Activated T-cell treated with anti-CD3 and anti-CD28 coated beads for 1 hour (primary cell): ENCODE measurements at regions not wholly inside any gene's neighbourhood (a gene's known extent, or its start where the extent isn't known, plus 50 kb on each side); places are given as distances from the start of the nearest gene placed in this dataset.

Experiments
- DNase-seq: peaks from one replicate; pipeline ENCODE4 v3.0.0-alpha.2; 2020; ENCODE audit warnings: low read depth

DNA sequence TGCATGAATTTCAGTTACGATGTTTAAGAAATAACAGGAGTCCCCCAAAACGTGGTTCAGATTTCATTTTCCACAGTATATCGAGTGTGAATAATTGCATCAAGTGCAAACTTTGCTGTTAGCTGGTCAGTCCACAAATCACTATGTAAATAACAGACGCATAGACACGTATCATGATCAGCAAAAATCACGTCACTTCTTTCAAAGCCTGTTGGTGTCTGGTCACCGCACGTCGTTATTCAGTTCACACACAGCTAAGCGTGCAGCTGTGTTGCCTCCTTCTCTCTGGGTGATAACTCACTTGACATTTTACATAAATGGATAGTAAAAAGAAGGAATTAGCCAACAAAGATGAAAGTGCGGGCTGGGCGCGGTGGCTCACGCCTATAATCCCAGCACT, 126.8 kb upstream of the MED13L start:
- DNase-seq: no peak

- no peak for DNase-seq
These were observed 127.6 kb upstream of the MED13L start for GRCh38 chr12:116404913-116405611.

- DNase-seq: no peak
These were observed 129.0 kb upstream of the MED13L start for GRCh38 chr12:116406529-116406928.

GRCh38 chr12:116408489-116409250, 131.2 kb upstream of the MED13L start:
- no peak for DNase-seq

DNA sequence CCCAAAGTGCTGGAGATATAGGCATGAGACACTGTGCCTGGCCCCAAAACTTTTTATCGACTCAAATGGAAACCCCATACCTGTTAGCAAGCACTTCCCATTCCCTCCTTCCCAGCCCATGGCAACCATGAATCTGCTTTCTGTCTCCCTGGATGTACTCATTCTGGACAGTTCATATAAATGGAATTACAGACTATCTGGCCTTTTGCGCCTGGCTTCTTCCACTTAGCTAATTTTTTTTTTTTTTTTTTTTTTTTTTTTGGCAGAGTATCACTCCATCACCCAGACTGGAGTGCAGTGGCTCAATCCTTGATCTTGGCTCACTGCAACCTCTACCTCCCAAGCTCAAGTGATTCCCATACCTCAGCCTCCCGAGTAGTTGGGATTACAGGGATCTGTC, 134.5 kb upstream of the MED13L start:
- DNase-seq: no peak

DNA sequence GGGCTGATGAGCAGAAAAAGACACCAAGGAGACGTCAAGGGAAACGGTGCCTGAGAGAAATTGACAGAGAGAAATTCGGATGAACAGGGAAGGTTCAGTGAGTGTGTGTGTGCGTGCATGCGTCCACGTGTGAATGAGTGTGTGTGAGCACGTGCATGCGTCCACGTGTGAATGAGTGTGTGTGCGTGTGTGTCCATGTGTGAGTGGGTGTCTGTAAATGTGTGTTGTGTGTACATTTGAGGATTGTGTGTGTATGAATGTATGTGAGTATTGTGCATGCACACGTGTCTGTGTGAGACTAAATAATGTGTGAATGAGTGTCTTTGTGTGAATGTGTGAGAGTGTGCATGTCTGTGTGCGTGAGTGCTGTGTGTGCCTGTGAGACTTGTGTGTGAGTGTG, 137.4 kb upstream of the MED13L start:
- no peak for DNase-seq

DNA sequence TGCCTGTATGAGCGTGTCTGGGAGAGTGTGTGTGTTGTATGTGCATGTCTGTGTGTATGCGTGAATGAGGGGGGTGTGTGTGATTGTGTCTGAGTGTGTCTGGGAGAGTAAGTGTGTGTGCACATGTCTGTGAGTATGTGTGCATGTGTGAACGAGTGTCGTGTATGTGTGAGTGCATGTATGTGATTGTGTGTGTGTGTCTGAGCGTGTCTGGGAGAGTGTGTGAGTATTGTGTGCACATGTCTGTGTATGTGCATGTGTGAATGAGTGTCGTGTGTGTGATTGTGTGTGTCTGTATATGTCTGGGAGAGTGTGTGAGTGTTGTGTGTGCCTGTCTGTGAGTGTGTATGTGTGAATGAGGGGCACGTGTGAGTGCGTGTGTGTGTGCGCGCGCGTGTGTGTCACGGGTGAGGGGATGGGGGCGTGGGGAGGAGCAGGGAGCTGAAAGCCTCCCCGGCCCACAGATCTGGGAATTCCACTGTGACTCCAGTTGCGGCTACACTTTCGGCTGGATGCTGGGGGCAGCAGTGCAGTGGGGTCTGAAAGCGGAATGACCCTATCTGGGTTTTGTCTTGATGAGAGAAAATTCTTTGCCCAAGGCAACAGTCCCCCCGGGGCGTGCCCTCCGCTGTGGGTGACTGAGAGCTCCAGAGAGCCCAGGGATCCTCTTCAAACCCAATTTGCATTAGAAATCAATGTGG, 138.1 kb upstream of the MED13L start:
- no peak for DNase-seq

GRCh38 chr12:116416166-116416565, 138.7 kb upstream of the MED13L start:
- no peak for DNase-seq

DNA sequence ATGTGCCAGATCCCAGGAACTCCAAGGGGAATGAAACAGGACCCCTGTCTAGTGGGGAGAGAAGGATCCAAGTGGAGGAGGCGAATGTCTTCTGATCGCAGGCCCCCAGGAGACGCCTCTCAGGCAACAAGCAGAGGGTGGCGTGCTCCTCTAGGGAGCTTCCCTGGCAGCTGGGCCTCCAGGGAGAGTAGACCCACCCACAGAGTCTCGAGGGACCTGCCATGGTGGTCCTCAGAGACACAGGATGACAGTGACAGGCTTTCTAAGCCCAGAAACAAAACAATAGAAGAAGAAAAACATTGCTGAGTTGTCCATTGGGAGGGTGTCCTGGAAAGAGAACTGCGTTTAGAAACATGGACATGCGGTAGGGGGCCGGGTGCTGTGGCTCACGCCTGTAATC, 140.6 kb upstream of the MAP1LC3B2 start:
- no peak for DNase-seq

GRCh38 chr12:116420227-116420880, 138.8 kb upstream of the MAP1LC3B2 start:
- no peak for DNase-seq

DNA sequence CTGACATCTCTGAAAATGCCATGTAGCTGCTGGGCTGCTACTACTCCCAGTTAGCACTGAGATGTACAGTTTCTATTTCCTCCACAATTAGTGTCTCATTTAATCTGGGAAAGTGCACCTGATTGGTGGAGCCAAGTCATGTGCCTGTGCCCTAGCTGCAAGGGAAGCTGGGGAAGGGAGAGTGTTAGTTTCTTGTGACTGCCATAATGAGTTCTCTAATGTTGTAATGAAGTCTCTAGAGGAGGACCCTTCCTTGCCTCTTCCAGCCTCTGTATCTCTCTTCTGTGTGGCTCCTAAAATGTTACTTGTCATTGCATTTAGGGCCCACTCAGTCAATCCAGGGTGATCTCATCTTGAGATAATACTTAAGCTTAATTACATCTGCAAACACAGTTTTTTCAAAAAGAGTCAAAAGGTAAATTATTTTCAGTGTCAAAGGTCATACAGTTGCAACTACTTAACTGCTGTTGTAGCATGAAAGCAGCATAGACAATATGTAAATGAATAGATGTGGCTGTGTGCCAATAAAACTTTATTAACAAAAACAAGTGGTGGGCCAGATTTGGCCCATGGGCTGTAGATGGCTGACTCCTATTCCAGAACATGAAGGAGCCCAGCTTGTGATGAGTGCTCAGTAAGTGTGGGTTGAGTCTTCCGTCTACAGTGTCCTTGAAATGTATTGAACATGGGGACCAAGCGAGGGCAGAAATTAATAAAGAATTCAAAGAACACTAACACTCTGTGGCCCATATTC, 137.2 kb upstream of the MAP1LC3B2 start:
- DNase-seq: no peak

DNA sequence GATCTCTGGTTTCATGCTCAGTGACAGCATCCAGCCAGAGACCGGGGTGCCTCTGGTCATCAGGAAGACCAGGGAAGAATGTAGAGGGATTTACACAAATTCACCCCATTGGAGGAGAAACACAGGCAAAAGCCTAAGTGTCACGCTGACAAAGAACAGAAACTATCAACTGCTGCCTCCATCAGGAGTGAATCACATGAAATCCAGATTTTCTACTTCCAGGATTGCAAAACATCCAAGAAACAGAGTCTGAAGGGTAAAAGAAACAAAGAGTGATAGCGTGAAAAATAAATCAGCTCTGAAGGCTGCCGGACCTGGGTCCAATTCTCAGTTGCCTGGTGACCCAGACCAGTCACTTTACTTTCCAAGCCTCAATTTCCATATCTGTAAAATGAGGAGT, 136.1 kb upstream of the MAP1LC3B2 start:
- no peak for DNase-seq

DNA sequence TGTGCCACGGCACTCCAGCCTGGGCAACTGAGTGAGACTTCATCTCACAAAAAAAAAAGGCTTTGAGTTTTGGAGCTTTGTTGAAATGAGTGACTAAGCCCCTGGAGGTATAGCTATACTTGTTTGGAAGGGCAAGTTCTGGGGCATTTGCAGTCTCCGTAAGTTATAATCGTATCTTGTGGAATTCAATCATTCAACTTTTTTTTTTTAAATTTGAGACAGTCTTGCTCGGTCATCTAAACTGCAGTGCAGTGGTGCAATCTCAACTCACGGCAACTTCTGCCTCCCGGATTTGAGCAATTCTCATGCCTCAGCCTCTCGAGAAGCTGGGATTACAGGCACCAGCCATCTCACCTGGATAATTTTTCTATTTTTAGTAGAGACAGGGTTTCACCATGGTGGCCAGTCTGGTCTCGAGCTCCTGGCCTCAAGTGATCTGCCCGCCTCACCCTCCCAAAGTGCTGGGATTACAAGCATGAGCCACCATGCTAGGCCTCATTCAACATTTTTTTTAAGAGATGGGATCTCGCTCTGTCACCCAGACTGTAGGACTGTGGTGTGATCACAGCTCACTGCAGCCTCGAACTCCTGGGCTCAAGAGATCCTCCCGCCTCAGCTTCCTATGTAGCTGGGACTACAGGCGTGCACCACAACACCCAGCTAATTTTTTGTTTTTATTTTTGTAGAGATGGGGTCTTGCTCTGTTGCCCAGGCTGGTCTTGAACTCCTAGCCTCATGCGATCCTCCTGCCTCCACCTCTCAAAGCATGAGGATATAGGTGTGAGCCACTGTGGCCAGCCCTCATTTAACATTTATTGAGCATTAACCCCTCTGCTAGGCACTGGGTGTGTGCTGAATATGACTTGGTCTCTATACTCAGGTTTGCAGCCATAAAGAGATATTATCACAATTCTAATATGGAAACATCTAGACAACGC, 133.7 kb upstream of the MAP1LC3B2 start:
- no peak for DNase-seq

DNA sequence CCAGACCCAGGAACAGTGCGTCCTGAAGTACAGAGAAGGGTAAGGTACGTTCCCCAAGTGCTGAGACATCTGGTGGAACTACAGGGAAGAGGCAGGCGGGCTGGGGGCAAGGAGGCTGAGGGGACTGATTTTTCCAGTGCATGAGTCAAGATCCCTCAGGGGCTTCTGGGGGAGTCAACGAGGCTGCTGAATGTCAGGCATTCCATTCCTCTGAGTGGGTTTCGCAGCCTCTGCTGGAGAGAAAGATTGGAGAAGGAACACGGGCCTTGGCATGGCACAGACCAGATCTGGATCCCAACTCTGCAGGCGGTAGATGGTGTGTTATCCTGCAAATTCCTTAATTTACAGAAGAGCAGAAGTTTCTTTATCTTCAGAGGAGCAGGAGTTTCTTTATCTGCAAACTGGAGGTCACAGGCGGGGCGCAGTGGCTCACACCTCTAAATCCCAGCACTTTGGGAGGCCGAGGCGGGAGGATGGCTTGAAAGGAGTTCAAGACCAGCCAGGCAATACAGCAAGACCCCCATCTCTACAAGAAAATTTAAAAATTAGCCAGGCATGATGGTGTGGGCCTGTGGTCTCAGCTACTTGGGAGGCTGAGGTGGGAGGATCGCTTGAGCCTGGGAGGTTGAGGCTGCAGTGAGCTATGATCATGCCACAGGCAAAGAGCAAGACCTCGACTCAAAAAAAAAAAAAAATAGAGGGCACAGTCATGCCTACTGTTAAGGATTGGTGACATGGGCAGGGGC, 132.6 kb upstream of the MAP1LC3B2 start:
- DNase-seq: no peak

DNA sequence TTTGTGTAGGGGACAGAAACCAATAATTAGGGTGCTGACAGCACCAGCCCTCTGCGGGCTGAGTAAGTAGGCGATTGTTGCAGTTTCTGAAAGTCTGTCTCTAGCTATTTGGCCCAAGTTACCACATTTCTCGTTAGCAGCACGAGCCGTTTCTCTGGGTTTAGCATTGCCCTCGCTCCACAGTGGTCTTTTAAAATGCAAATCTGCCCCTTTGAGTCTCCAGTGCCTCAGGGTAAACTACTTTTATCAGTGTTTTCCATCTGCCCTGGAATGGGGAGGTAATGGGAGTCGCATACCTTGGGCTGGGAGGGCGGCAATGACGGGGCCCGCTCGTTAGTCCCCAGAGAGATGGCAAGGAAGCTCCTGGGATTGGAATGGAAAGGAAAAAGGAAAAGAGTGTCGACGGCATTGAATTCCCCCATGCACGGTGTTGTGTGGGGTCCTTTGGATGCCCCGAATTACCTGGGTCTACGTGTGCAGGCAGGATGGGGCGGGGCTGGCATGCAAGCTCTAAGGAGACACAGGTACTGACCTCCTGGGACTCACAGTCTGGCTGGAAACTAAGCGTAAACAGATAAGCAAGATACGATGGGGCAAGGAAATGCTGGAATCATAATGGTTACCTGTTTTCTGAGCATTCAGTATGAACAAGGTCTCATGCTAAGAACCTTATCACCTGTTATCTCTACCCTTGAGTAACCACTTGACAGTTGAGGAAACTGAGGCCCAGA, 131.8 kb upstream of the MAP1LC3B2 start:
- DNase-seq: no peak

DNA sequence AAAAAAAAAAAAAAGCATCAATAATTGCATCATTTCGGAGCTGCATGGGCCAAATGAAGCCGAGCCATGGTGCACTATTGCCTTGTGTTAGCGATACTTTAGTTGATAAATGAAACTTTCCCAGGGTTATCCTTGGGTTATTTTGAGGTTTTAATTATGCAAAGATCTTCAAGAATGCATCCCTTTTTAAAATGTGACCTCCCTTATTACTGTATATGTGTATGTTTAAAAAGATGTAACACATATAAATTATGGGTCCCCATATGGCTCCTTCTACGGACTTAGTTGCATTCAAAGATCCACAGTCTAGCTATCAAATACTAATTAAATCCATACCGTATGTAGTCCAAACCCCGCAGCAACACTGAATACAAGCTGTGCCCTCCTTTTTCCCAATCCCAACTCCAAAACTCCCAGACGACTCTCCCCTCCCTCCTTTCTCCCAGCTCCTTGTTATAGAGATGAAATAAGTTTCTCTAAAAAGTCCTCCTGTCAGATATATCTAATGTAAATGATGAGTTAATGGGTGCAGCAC, 129.3 kb upstream of the MAP1LC3B2 start:
- no peak for DNase-seq

- DNase-seq: no peak
These were observed 128.1 kb upstream of the MAP1LC3B2 start for GRCh38 chr12:116430911-116431565.

GRCh38 chr12:116431677-116432300, 127.4 kb upstream of the MAP1LC3B2 start:
- DNase-seq: no peak
